Loucy (cell line): ENCODE measurements at regions not wholly inside any gene's neighbourhood (a gene's known extent, or its start where the extent isn't known, plus 50 kb on each side); places are given as distances from the start of the nearest gene placed in this dataset.

Experiments used
- H2AFZ ChIP-seq: fragments of 200-600 bp; sonication (generic); 2 replicates; pipeline ENCODE4 v1.6.0; 2016; ENCODE audit warnings: antibody characterized with exemption, mild to moderate bottlenecking, low read length, moderate library complexity
- H3F3A ChIP-seq: fragments of 200-600 bp; 2 replicates; pipeline ENCODE4 v1.6.0; 2016; ENCODE audit warnings: antibody characterized with exemption, low read depth, mild to moderate bottlenecking
- H3K27me3 ChIP-seq: fragments of 200-600 bp; sonication (generic); 2 replicates; pipeline ENCODE4 v1.6.1; 2014; ENCODE audit warnings: low read length, mild to moderate bottlenecking; ENCODE audit not compliant: insufficient read depth, poor library complexity, severe bottlenecking
- H3K36me3 ChIP-seq: fragments of 200-600 bp; sonication (generic); 2 replicates; pipeline ENCODE4 v1.6.1; 2016; ENCODE audit warnings: low read length; ENCODE audit not compliant: insufficient read depth
- H3K4me1 ChIP-seq: fragments of 200-600 bp; sonication (generic); 2 replicates; pipeline ENCODE4 v1.5.1; 2014; ENCODE audit warnings: low read length, mild to moderate bottlenecking; ENCODE audit not compliant: insufficient read depth, poor library complexity, severe bottlenecking
- H3K4me2 ChIP-seq: fragments of 200-600 bp; sonication (generic); 2 replicates; pipeline ENCODE4 v1.6.0; 2014; ENCODE audit warnings: antibody characterized with exemption, low read length, low read depth, mild to moderate bottlenecking; ENCODE audit not compliant: poor library complexity, severe bottlenecking
- H3K4me3 ChIP-seq: fragments of 200-600 bp; sonication (generic); 2 replicates; pipeline ENCODE4 v1.5.1; 2014; ENCODE audit warnings: low read length, mild to moderate bottlenecking, mixed read lengths; ENCODE audit not compliant: poor library complexity, severe bottlenecking
- H3K79me2 ChIP-seq: fragments of 200-600 bp; sonication (generic); 2 replicates; pipeline ENCODE4 v1.6.1; 2014; ENCODE audit warnings: low read length; ENCODE audit not compliant: insufficient read depth
- H3K9ac ChIP-seq: fragments of 200-600 bp; sonication (generic); 2 replicates; pipeline ENCODE4 v1.6.0; 2014; ENCODE audit warnings: mild to moderate bottlenecking, low read depth, low read length, moderate library complexity; ENCODE audit not compliant: poor library complexity, severe bottlenecking
- H3K9me2 ChIP-seq: fragments of 200-600 bp; sonication (generic); replicated peaks from 2 replicates; pipeline ENCODE4 v1.6.1; 2016; ENCODE audit warnings: low read depth, low read length, mixed read lengths
- H3K9me3 ChIP-seq: fragments of 200-600 bp; sonication (generic); 2 replicates; pipeline ENCODE4 v1.6.1; 2014; ENCODE audit warnings: mild to moderate bottlenecking, antibody characterized with exemption, low read length, low read depth; ENCODE audit not compliant: insufficient read depth
- H4K20me1 ChIP-seq: fragments of 200-600 bp; sonication (generic); 2 replicates; pipeline ENCODE4 v1.6.0; 2014; ENCODE audit warnings: antibody characterized with exemption, low read length, mild to moderate bottlenecking; ENCODE audit not compliant: insufficient read depth, poor library complexity, severe bottlenecking
- CTCF ChIP-seq: fragments of 200-600 bp; sonication (generic); conservative IDR thresholded peaks from 2 replicates; pipeline ENCODE4 v1.5.1; 2014; ENCODE audit warnings: mild to moderate bottlenecking, antibody characterized with exemption, low read length
- EZH2phosphoT487 ChIP-seq: fragments of 200-600 bp; IDR thresholded peaks from 2 replicates; pipeline ENCODE4 v1.6.1; 2018; ENCODE audit warnings: antibody characterized with exemption, mild to moderate bottlenecking, moderate library complexity, borderline replicate concordance

- H3K79me2 ChIP-seq: no peaks in the 10 kb centered on the region
- H3K9me2 ChIP-seq: no peaks in the 10 kb centered on the region
- no peaks in the 10 kb centered on the region for H3F3A ChIP-seq
- H3K27me3 ChIP-seq: no peaks in the 10 kb centered on the region
- H4K20me1 ChIP-seq: no peaks in the 10 kb centered on the region
- H3K4me2 ChIP-seq: no peak overlapping the region
- H3K9ac ChIP-seq: no peak overlapping the region
- TF ChIP-seq CTCF (no peak), EZH2phosphoT487 (no peak)
- H3K36me3 ChIP-seq: no peaks in the 10 kb centered on the region
- H2AFZ ChIP-seq: no peak overlapping the region
- H3K9me3 ChIP-seq: no peaks in the 10 kb centered on the region
- H3K4me1 ChIP-seq: peaks cover 5% of the 10 kb centered on the region
- no peak overlapping the region for H3K4me3 ChIP-seq
Measured at GRCh38 chr6:119686240-119686639, 336.7 kb upstream of the MAN1A1 start.

GRCh38 chr6:119683671-119684070 is 334.1 kb upstream of the MAN1A1 start:
- Histone ChIP-seq H3K9me2 (no peaks in the 10 kb centered on the region), H3K36me3 (no peaks in the 10 kb centered on the region), H3K27me3 (no peaks in the 10 kb centered on the region), H3K79me2 (no peaks in the 10 kb centered on the region), H3K9ac (no peak overlapping the region), H3K4me3 (no peak overlapping the region), H3K9me3 (no peaks in the 10 kb centered on the region), H3F3A (no peaks in the 10 kb centered on the region), H3K4me2 (no peak overlapping the region), H4K20me1 (no peaks in the 10 kb centered on the region), H3K4me1 (peaks cover 5% of the 10 kb centered on the region), H2AFZ (no peak overlapping the region)
- TF ChIP-seq EZH2phosphoT487: no peak
- TF ChIP-seq CTCF: no peak

DNA sequence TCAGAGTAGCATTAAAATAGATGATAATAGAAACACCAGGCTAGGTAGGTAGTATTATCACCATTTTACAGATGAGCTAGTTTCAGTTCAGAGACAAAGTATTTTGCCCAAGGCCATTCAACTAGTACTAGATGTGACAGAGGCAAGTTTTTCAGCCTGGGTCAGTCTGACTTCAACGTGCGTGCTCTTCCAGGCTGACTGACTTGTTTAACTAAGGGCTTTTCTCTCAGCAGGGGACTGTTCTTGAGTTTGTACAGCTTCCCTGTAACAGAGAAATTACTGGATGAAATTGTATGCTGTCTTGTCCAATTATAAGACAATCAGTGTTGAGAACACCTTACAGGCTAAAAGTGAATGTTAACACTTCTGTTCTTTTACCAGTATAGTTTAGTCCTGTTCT is 333.5 kb upstream of the MAN1A1 start:
- no peak overlapping the region for H3K9ac ChIP-seq
- no peaks in the 10 kb centered on the region for H3K9me2 ChIP-seq
- no peaks in the 10 kb centered on the region for H3K36me3 ChIP-seq
- H2AFZ ChIP-seq: no peak overlapping the region
- no peaks in the 10 kb centered on the region for H3K27me3 ChIP-seq
- H3K4me2 ChIP-seq: no peak overlapping the region
- H3K4me3 ChIP-seq: no peak overlapping the region
- no peaks in the 10 kb centered on the region for H3F3A ChIP-seq
- H3K79me2 ChIP-seq: no peaks in the 10 kb centered on the region
- no peaks in the 10 kb centered on the region for H3K9me3 ChIP-seq
- H4K20me1 ChIP-seq: no peaks in the 10 kb centered on the region
- H3K4me1 ChIP-seq: peaks cover 5% of the 10 kb centered on the region
- no peak for TF ChIP-seq EZH2phosphoT487
- no peak for TF ChIP-seq CTCF
